Esophagus muscularis mucosa (tissue), 4 donors: ENCODE measurements at regions not wholly inside any gene's neighbourhood (a gene's known extent, or its start where the extent isn't known, plus 50 kb on each side); places are given as distances from the start of the nearest gene placed in this dataset.

Experiments
- DNase-seq: peaks from one replicate; pipeline ENCODE4 v3.0.0-alpha.2; 2017; ENCODE audit errors: extremely low spot score
- H3K27ac ChIP-seq, 4 donors: fragments of 200-600 bp; sonication (generic); replicated peaks in 1 of 4; 1 replicate in 3 of 4; 2 replicates in 1 of 4; pipeline ENCODE4 v1.5.1; 2016 to 2019; ENCODE audit warnings: mild to moderate bottlenecking in 1 of 4
- H3K27me3 ChIP-seq, 4 donors: fragments of 200-600 bp; sonication (generic); one replicate each; pipeline versions ENCODE4 v1.5.1 to v1.6.0; 2016 to 2019
- H3K36me3 ChIP-seq, 4 donors: fragments of 200-600 bp; sonication (generic); one replicate each; pipeline ENCODE4 v1.5.1; 2016 to 2019
- H3K4me1 ChIP-seq, 4 donors: fragments of 200-600 bp; sonication (generic); one replicate each; pipeline ENCODE4 v1.5.1; 2016 to 2019
- H3K4me3 ChIP-seq, 4 donors: fragments of 200-600 bp; sonication (generic); 1 replicate in 2 of 4; 2 replicates in 2 of 4; pipeline ENCODE4 v1.5.1; 2016 to 2019; ENCODE audit warnings: mild to moderate bottlenecking in 4 of 4, moderate library complexity in 1 of 4
- H3K9me3 ChIP-seq, 4 donors: fragments of 200-600 bp; sonication (generic); 1 replicate in 3 of 4; 2 replicates in 1 of 4; pipeline ENCODE4 v1.5.1; 2016 to 2019
- CTCF ChIP-seq, 3 experiments: fragments of 200-600 bp in 2 of 3; fragments of 450-650 bp in 1 of 3; sonication (generic) in 2 of 3; IDR thresholded peaks; one replicate each; pipeline ENCODE4 v1.5.1; 2017 to 2019; ENCODE audit warnings: antibody characterized with exemption in 3 of 3, mild to moderate bottlenecking in 2 of 3, moderate library complexity in 1 of 3
- EP300 ChIP-seq: sonication (generic); formaldehyde crosslinking; IDR thresholded peaks from one replicate; pipeline ENCODE4 v1.6.1; 2017; ENCODE audit warnings: antibody characterized with exemption
- POLR2A ChIP-seq: fragments of 450-650 bp; IDR thresholded peaks from one replicate; pipeline ENCODE4 v1.6.1; 2017; ENCODE audit warnings: antibody characterized with exemption, moderate library complexity, mild to moderate bottlenecking, low read depth
- POLR2AphosphoS5 ChIP-seq, 2 donors: sonication (generic); formaldehyde crosslinking; IDR thresholded peaks; one replicate each; pipeline ENCODE4 v1.6.1; 2017; ENCODE audit warnings: antibody characterized with exemption in 2 of 2
- WGBS: methylation state at CpG from one replicate; pipeline ENCODE4 v1.1.5; 2018; 5-methylcytosine and 5-hydroxymethylcytosine counted together
- intact Hi-C: fragments of 100-400 bp; cut with DNase I; formaldehyde crosslinking; loops from one replicate; pipeline ENCODE4 v1.15.1; 2023

GRCh38 chr20:6920991-6921613, 153.6 kb downstream of the BMP2 start:
- WGBS, result 83% methylated on average over 9 of the region's 9 CpGs
- Histone ChIP-seq H3K27ac (no peak overlapping the region), H3K27me3 (no peaks in the 10 kb centered on the region), H3K4me3 (no peak overlapping the region), H3K4me1 (no peaks in the 10 kb centered on the region), H3K36me3 (no peaks in the 10 kb centered on the region), H3K9me3 (no peaks in the 10 kb centered on the region)
- no peak for TF ChIP-seq POLR2A
- TF ChIP-seq CTCF (IDR thresholded peaks at IDR 0.05), result no peak
- TF ChIP-seq POLR2AphosphoS5 (IDR thresholded peaks at IDR 0.05), result no peak
- TF ChIP-seq EP300, result no peak
- intact Hi-C loops, result no loop called here
- peak; percentile 55 for DNase-seq

- Histone ChIP-seq H3K27me3 (no peaks in the 10 kb centered on the region), H3K4me1 (no peaks in the 10 kb centered on the region), H3K36me3 (no peaks in the 10 kb centered on the region), H3K27ac (no peak overlapping the region), H3K9me3 (no peaks in the 10 kb centered on the region), H3K4me3 (no peak overlapping the region)
- DNase-seq, result peak; percentile 12
- intact Hi-C loops, result no loop called here
- WGBS, result 68% methylated on average over 1 of the region's 1 CpG
- TF ChIP-seq EP300 (no peak), POLR2AphosphoS5 (IDR thresholded peaks at IDR 0.05) (no peak), CTCF (IDR thresholded peaks at IDR 0.05) (no peak), POLR2A (no peak)
Measured at GRCh38 chr20:6921717-6922386, 154.4 kb downstream of the BMP2 start.

GRCh38 chr20:6924681-6925080, 157.2 kb downstream of the BMP2 start:
- TF ChIP-seq EP300 (no peak), POLR2A (no peak), POLR2AphosphoS5 (IDR thresholded peaks at IDR 0.05) (no peak), CTCF (IDR thresholded peaks at IDR 0.05) (no peak)
- peaks cover 0 to 4% (median 0%) of the 10 kb centered on the region in 4 donors for H3K9me3 ChIP-seq
- no peaks in the 10 kb centered on the region for H3K27me3 ChIP-seq
- DNase-seq, result peak; percentile 37
- intact Hi-C loops, result no loop called here
- H3K27ac ChIP-seq, result no peak overlapping the region
- no peaks in the 10 kb centered on the region for H3K4me1 ChIP-seq
- no peaks in the 10 kb centered on the region for H3K36me3 ChIP-seq
- H3K4me3 ChIP-seq, result no peak overlapping the region

GRCh38 chr20:6925744-6926278, 158.3 kb downstream of the BMP2 start:
- intact Hi-C loops, result no loop called here
- Histone ChIP-seq H3K4me3 (no peak overlapping the region), H3K27me3 (no peaks in the 10 kb centered on the region), H3K9me3 (peaks cover 0 to 4% (median 0%) of the 10 kb centered on the region in 4 donors), H3K4me1 (no peaks in the 10 kb centered on the region), H3K36me3 (no peaks in the 10 kb centered on the region), H3K27ac (no peak overlapping the region)
- 62% methylated on average over 2 of the region's 2 CpGs for WGBS
- DNase-seq, result peak; percentile 31
- TF ChIP-seq CTCF (IDR thresholded peaks at IDR 0.05) (no peak), POLR2A (no peak), POLR2AphosphoS5 (IDR thresholded peaks at IDR 0.05) (no peak), EP300 (no peak)
